NCI-H2171 (cell line): ENCODE measurements at regions not wholly inside any gene's neighbourhood (a gene's known extent, or its start where the extent isn't known, plus 50 kb on each side); places are given as distances from the start of the nearest gene placed in this dataset.
A peak's percentile ranks its signal among the peaks of the same experiment; 100 is the strongest.
"Not testable (repeated sequence)": the region's sequence is repeated elsewhere in the genome, so short reads cannot be mapped to it uniquely, and the experiment has no call there.

Source experiments
- DNase-seq: peaks from one replicate; lab custom pipeline; 2025; lab: John Stamatoyannopoulos, UW

DNA sequence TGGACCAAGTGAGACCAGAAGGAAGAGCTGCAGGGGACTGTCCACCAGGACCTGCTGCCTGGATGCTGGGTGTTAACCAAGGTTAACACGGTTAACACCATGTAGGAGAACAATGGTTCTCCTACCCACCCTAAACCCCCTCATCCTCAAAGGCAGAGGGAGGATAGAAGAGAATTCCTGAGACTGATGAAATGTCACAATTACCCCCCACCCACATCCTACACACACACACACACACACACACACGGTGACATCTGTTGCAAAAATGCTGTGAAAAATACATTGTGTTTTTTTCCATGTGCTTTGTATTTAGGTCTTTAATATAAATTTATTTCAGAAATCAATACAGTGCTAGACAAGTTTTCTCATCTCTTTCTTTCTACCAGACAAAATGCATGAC, 113.9 kb upstream of the HES1 start:
- no peak for DNase-seq

- no peak for DNase-seq
Observed at GRCh38 chr3:194022816-194023215, 113.1 kb upstream of the HES1 start.

DNA sequence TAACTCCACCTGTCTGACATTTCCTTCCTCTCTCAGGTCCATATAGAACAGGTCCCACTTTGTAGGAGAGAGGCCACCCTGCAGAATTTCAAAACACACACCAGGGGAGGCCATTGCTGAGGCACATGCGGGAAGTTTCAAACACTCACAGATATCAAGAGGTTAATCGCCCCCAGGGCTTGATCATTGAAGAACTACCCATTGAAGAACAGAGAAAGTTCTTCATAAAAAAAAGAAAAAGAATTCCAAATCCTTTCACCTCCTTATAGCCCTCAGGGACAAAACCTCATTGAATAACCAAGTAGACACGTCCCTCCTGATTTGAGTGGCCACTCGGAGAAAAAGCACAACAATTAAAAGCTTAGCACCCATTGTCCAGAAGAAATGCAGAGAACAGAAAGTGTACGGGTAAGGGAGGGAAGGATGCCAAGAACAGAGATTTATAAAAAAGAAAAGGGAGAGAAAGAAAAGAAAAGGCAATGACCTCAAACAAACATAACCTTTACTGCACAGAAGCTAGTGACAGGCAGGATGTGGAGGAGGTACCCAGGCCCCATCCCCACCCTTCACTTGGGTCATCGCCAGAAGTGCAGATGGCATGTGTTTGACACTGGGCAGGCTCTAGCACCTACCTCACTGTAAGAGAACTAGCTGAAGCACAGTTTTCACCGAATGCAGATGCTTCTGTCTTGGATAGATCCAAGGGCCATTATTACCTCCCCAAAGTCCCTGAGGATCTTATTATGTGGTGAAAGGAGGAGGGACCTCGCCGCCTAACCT, 112.3 kb upstream of the HES1 start:
- peak; percentile 91 for DNase-seq

DNA sequence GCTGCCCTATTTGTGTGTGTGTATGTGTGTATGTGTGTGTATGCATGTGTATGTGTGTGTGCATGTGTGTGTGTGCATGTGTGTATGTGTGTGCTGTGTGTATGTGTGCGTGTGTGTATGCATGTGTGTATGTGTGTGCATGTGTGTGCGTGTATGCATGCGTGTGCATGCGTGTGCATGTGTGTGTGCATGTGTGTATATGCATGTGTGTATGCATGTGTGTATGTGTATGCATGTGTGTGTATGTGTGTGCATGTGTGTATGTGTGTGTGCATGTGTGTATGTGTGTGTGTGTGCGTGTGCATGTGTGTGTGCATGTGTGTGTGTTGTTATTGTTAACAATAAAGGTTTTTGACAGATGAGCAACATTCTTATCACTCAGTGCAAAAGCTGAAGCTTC, 110.8 kb upstream of the HES1 start:
- DNase-seq: no peak

DNA sequence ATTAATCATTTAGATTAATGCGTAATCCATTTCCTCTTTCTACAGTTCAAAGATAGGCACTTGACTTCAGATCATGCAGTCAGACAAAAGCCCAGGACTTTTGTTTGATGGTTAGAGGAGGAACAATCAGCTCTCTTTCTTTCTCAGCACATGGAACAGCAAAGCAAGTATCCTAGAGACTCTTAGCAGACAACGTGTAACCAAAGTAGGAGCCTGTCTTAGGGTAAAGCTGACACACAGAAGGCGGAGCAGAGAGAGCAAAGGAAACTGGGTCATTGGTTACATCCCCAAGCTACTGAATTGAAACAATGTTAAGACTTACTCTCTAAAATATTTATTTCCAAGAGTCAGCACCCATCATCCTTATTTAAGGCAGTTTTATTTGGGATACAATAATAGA, 110.0 kb upstream of the HES1 start:
- no peak for DNase-seq

DNA sequence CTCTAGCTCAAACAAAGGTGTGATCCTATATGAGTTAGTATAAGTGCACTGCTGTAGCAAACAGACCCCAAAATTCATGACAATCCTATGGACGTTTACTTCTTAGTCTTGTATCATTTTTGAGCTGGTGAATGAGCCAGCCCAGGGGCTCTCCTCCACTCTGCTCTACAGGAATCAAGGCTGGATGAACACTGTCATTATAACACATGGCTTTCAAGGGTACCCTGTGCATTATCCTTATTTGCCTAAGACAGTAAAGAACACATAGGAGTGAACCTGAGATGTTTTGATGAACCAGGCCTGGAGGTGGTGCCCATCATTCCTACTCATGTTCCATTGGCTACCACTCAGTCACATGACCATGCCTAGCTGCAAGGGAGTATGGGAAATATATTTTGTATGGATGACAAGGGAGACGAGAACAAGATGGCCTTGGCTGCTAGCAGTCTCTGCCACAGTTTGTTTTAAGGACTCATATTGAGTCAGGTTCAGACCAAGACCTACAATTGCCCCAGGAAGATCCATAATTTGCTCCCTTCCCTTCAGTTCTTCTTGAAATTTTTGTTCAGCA, 107.4 kb upstream of the HES1 start:
- DNase-seq: no peak

DNA sequence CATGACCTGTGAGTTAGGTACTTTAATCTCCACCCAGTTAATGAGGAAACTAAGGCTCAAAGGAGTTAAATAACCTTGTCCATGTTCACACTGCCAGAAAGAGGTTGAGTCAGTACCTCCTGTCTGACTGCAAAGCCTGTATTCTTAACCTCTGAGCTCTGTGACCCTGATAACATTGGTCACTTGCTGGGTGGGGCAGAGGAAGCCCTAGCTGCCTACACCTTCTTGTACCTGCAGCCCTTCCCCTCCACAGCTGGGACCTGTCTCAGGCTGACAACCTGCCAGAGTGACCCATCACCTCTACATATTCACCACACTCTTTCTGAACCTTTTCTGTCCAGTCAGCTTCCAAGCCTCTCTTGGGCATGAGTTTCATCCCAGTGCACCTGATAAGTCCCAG, 106.1 kb upstream of the HES1 start:
- DNase-seq: no peak

DNA sequence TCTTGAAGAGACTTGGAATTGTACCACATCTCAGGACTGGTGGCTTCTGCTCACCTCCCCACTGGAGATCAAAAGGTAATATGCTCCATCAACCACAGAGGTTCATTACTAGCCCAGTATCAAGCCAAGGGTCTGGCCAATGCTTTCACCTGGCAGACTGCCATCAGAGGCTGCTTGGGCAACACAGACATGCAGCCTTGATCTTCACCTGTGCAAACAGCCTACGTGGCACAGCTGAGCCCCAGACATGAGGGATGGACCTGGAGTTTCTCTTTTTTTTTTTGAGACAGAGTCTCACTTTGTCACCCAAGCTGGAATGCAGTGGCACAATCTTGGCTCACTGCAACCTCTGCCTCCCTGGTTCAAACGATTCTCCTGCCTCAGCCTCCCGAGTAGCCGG, 105.6 kb upstream of the HES1 start:
- no peak for DNase-seq

DNA sequence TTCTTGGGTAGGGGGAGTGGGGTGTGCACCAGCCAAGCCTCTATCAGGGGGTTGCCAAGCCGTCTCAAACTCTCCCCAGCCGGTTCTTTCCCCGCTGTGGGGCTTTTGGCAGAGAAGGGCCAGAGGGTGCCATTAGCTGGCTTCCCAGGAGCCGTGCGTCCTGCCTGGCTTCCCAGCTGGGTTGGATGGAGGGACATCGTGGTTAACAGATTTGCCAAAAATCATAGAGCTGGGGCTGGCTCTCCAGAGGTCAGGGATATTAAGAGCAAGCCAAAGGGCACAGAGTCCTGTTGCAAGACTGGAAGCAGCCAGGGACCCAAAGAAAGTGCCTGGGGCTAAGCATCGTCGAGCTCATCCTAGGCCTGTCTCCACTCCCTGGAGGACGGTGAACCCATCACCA, 104.6 kb upstream of the HES1 start:
- no peak for DNase-seq

- no peak for DNase-seq
Observed at GRCh38 chr3:194031867-194032635, 103.9 kb upstream of the HES1 start.

- no peak for DNase-seq
Observed at GRCh38 chr3:194032828-194033435, 103.0 kb upstream of the HES1 start.

DNA sequence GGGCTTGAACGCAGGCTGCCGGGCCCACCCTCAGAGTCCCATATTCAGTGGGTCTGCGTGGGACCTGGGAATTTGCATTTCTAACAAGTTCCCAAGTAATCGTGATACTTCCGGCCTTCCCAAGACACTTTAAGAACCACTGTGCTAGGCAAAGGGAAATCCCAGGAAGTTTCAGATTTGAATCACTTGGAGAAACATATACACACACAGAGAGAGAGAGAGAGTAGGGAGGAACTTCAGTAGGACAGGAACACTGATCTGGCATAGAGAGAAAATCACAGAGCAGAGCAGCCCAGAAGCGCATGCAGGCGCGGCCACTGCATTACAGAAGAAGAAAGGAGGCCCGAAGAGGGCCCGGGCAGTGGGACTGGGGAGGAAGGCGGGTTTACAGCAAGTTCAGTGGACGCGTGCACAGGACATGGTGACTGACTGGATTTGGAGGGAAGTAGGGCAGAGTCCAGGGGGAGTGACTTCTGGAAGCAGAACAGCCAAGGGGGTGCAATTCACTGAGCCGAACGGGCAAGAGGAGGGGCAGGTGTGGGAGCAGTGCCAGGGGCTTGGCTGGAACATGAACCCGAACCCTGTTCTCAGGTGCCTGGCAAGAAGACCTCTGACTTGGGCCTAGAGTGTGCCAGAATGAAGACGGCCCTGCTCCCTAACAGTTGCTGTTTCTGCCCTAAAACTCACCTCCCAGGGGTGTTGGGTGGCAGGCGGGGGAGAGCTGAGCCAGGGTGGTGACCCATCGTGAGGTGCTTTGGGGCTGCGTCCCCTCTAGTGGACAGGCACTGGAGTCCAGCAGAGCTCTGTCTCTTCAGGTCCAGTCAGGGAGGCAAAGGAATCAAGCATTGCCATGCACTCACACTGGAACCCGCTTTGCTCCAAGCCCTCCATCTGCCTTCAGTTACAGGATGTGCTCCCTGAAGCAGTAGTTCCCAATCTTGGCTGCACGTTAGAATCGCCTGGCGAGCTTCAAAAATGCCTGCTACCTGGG, 101.3 kb upstream of the HES1 start:
- no peak for DNase-seq

- no peak for DNase-seq
Observed at GRCh38 chr3:194035406-194036138, 100.4 kb upstream of the HES1 start.

GRCh38 chr3:194036842-194037241, 99.1 kb upstream of the HES1 start:
- DNase-seq: no peak

DNA sequence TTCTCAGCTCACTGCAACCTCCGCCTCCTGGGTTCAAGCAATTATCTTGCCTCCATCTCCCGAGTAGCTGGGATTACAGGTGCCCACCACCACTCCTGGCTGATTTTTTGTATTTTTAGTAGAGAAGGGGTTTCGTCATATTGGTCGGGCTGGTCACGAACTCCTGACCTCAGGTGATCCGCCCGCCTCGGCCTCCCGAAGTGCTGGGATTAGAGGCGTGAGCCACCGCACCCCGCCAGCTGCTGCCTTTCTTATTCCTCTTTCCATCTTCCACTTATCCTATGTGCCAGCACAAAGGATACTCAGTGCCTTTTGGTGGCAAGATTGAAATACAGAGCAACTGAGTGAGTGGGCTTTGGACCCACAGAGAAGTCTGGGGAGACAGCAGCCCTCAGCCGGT, 97.6 kb upstream of the HES1 start:
- not testable (repeated sequence) for DNase-seq

GRCh38 chr3:194038960-194039359, 97.0 kb upstream of the HES1 start:
- no peak for DNase-seq

GRCh38 chr3:194040516-194041273, 95.3 kb upstream of the HES1 start:
- no peak for DNase-seq

GRCh38 chr3:194042927-194043326, 93.0 kb upstream of the HES1 start:
- no peak for DNase-seq

- DNase-seq: no peak
Observed at GRCh38 chr3:194043516-194043915, 92.4 kb upstream of the HES1 start.

- no peak for DNase-seq
Observed at GRCh38 chr3:194045289-194045688, 90.7 kb upstream of the HES1 start.
